ENCODE measurements at regions not wholly inside any gene's neighbourhood (a gene's known extent, or its start where the extent isn't known, plus 50 kb on each side); places are given as distances from the start of the nearest gene placed in this dataset.
A peak's percentile ranks its signal among the peaks of the same experiment; 100 is the strongest.

DNA sequence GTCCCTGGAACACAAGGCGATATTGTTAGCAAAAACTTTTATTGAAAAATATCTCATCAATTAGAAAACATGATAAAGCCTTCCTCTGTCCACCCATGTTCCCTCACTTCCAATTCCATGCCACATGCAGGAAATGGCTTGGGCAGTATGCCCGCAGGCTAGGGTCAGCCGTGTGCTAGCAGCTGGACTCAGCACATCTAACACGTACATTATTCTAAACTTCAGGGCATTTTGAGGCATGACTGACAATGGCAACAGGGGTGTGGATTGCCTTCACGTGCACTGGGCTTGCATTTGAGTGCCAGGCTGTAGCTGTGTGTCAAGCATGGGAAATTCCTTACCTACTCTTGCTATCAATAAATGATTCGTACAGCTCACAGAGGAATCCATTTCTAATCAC is 642.1 kb downstream of the INHBA start:
- H3K36me3 ChIP-seq (ENCODE audit: control insufficient read depth in 2 of 4, insufficient read depth in 4 of 4, low read length in 3 of 4): no peaks in the 10 kb centered on the region
- no peaks in the 10 kb centered on the region for H3K23me2 ChIP-seq (ENCODE audit: low read depth, low read length)
- no peaks in the 10 kb centered on the region for H3K79me2 ChIP-seq (ENCODE audit: control insufficient read depth in 1 of 2, insufficient read depth in 2 of 2, low read length in 2 of 2)
- H3K56ac ChIP-seq (replicated peaks; ENCODE audit: insufficient read length, low read depth, low read length): no peak overlapping the region
- no peak overlapping the region for H2AK5ac ChIP-seq (ENCODE audit: low read depth, low read length)
- no peaks in the 10 kb centered on the region for H3K79me1 ChIP-seq (ENCODE audit: low read depth, low read length)
- no peak overlapping the region for H3K4me2 ChIP-seq (ENCODE audit: insufficient read depth in 1 of 2, low read depth in 2 of 2, low read length in 2 of 2)
- H3K4me3 ChIP-seq (ENCODE audit: extremely low read depth in 1 of 4, insufficient read depth in 2 of 4, low read depth in 3 of 4, low read length in 4 of 4): no peak overlapping the region
- no peak overlapping the region for H2BK20ac ChIP-seq (ENCODE audit: low read length)
- H3K14ac ChIP-seq (ENCODE audit: insufficient read length): no peak overlapping the region
- no peak overlapping the region for H2BK15ac ChIP-seq (ENCODE audit: low read length)
- H2BK5ac ChIP-seq (ENCODE audit: low read depth, low read length): no peak overlapping the region
- peaks cover 11 to 28% (median 22%) of the 10 kb centered on the region in 4 experiments for H3K27me3 ChIP-seq (replicated peaks in 1 of 4; ENCODE audit: control insufficient read depth in 3 of 4, extremely low read depth in 1 of 4, insufficient read depth in 3 of 4, low read length in 3 of 4)
- no peak overlapping the region for H3K18ac ChIP-seq (ENCODE audit: extremely low read depth, low read length)
- peaks cover 0 to 3% of the 10 kb centered on the region in 2 experiments for H4K20me1 ChIP-seq (replicated peaks in 1 of 2; ENCODE audit: control insufficient read depth in 1 of 2, insufficient read depth in 2 of 2, low read length in 2 of 2)
- peaks cover 3 to 11% (median 8%) of the 10 kb centered on the region in 4 experiments; a peak in 6 of 7 replicates for H3K4me1 ChIP-seq (replicated peaks in 1 of 4; ENCODE audit: control insufficient read depth in 3 of 4, insufficient read depth in 4 of 4, low read length in 3 of 4)
- 0 out of 2 replicates have a peak overlapping the region, but pooled peaks have one; percentile 64 for H2BK12ac ChIP-seq (ENCODE audit: low read depth, low read length)
- no peak overlapping the region for H3K9ac ChIP-seq (replicated peaks in 1 of 4; ENCODE audit: extremely low read depth in 1 of 4, low read depth in 3 of 4, low read length in 3 of 4)
- no peak overlapping the region for H4K91ac ChIP-seq (replicated peaks; ENCODE audit: insufficient read length, low read length)
- no peak overlapping the region for H3K23ac ChIP-seq (ENCODE audit: insufficient read length)
- H4K5ac ChIP-seq (ENCODE audit: insufficient read length, low read depth, low read length): no peak overlapping the region
- H3K27ac ChIP-seq (ENCODE audit: low read depth, low read length): no peak overlapping the region
- no peak overlapping the region for H2BK120ac ChIP-seq (replicated peaks; ENCODE audit: low read depth, low read length)
- ChIA-PET CTCF (ENCODE audit: partially characterized antibody) (no interaction called here), POLR2A (ENCODE audit: partially characterized antibody) (no interaction called here)
- no peak for DNase-seq (ENCODE audit: low read depth in 1 of 2, low spot score in 2 of 2)
- no peaks in the 10 kb centered on the region for H3K9me3 ChIP-seq (ENCODE audit: insufficient read depth in 2 of 2, low read depth in 1 of 2, low read length in 1 of 2)
- 98% methylated on average over 6 of the region's 6 CpGs; no CpG with 5 or more reads in 1 of the 2 experiments for WGBS, 2 experiments (ENCODE audit: extremely low coverage in 1 of 2, insufficient coverage in 1 of 2, insufficient read length in 1 of 2, insufficient replicate concordance in 2 of 2, low coverage in 1 of 2, low lambda C conversion rate in 2 of 2, missing lambda C conversion rate in 1 of 2)
- no peak overlapping the region for H3K4ac ChIP-seq (replicated peaks; ENCODE audit: insufficient read length, low read depth, low read length)
- no peak overlapping the region for H4K8ac ChIP-seq (ENCODE audit: extremely low read depth, insufficient read depth, low read length)
- FAIRE-seq: no peak
- H2AFZ ChIP-seq (ENCODE audit: low read length): no peak overlapping the region
- TF ChIP-seq JUND (IDR thresholded peaks at IDR 0.05; ENCODE audit: low read length) (no peak), POU5F1 (IDR thresholded peaks at IDR 0.05; ENCODE audit: low read depth, low read length) (no peak), CTBP2 (IDR thresholded peaks at IDR 0.05; ENCODE audit: borderline replicate concordance, insufficient read depth, insufficient read length, low read length) (no peak), ZNF274 (IDR thresholded peaks at IDR 0.05; ENCODE audit: borderline replicate concordance, extremely low read depth, low read length) (no peak), CBX8 (IDR thresholded peaks at IDR 0.05; ENCODE audit: borderline replicate concordance, low read depth, low read length) (no peak), BCL11A (IDR thresholded peaks at IDR 0.05; ENCODE audit: low read depth in 2 of 2, low read length in 2 of 2) (no peak), NANOG (IDR thresholded peaks at IDR 0.05; ENCODE audit: insufficient read depth, low read depth, low read length, poor library complexity, severe bottlenecking) (no peak), BACH1 (IDR thresholded peaks at IDR 0.05; ENCODE audit: low read length) (no peak), MAFK (IDR thresholded peaks at IDR 0.05; ENCODE audit: low read depth, low read length) (no peak), CREB1 (IDR thresholded peaks at IDR 0.05) (no peak), RXRA (IDR thresholded peaks at IDR 0.05; ENCODE audit: insufficient read depth, low read depth, low read length) (no peak), YY1 (IDR thresholded peaks at IDR 0.05; ENCODE audit: low read depth, low read length) (no peak)
- TF ChIP-seq, protein P1, sequence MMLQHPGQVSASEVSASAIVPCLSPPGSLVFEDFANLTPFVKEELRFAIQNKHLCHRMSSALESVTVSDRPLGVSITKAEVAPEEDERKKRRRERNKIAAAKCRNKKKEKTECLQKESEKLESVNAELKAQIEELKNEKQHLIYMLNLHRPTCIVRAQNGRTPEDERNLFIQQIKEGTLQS (IDR thresholded peaks at IDR 0.05; ENCODE audit: insufficient read depth, low read depth, low read length): no peak
- TF ChIP-seq, protein P2, sequence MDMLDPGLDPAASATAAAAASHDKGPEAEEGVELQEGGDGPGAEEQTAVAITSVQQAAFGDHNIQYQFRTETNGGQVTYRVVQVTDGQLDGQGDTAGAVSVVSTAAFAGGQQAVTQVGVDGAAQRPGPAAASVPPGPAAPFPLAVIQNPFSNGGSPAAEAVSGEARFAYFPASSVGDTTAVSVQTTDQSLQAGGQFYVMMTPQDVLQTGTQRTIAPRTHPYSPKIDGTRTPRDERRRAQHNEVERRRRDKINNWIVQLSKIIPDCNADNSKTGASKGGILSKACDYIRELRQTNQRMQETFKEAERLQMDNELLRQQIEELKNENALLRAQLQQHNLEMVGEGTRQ (IDR thresholded peaks at IDR 0.05; ENCODE audit: low read length): no peak
